GM18526 (cell line): ENCODE measurements at regions not wholly inside any gene's neighbourhood (a gene's known extent, or its start where the extent isn't known, plus 50 kb on each side); places are given as distances from the start of the nearest gene placed in this dataset.

Source experiments
- POLR2A ChIP-seq: IDR thresholded peaks from 3 replicates; pipeline ENCODE4 v1.6.1; 2011; ENCODE audit not compliant: insufficient read length; ENCODE audit errors: extremely low read depth

GRCh38 chr7:68222311-68222710 lies 1225.7 kb downstream of the TYW1 start:
- TF ChIP-seq POLR2A, result no peak

GRCh38 chr7:68224041-68224741 lies 1227.6 kb downstream of the TYW1 start:
- no peak for TF ChIP-seq POLR2A

GRCh38 chr7:68235937-68236336 lies 1239.3 kb downstream of the TYW1 start:
- no peak for TF ChIP-seq POLR2A

GRCh38 chr7:68238204-68238805 lies 1241.7 kb downstream of the TYW1 start:
- no peak for TF ChIP-seq POLR2A

- TF ChIP-seq POLR2A, result no peak
These were observed 1246.5 kb downstream of the TYW1 start for GRCh38 chr7:68243128-68243527.

GRCh38 chr7:68244389-68244788 lies 1247.8 kb downstream of the TYW1 start:
- TF ChIP-seq POLR2A, result no peak

GRCh38 chr7:68245688-68246087 lies 1249.1 kb downstream of the TYW1 start:
- TF ChIP-seq POLR2A, result no peak

- no peak for TF ChIP-seq POLR2A
These were observed 1249.6 kb downstream of the TYW1 start for GRCh38 chr7:68246189-68246633.

GRCh38 chr7:68247126-68247525 lies 1250.5 kb downstream of the TYW1 start:
- TF ChIP-seq POLR2A, result no peak

GRCh38 chr7:68247571-68247970 lies 1250.9 kb downstream of the TYW1 start:
- TF ChIP-seq POLR2A, result no peak

GRCh38 chr7:68248973-68249372 lies 1252.3 kb downstream of the TYW1 start:
- TF ChIP-seq POLR2A, result no peak

GRCh38 chr7:68249611-68250010 lies 1253.0 kb downstream of the TYW1 start:
- TF ChIP-seq POLR2A, result no peak

GRCh38 chr7:68250143-68250542 lies 1253.5 kb downstream of the TYW1 start:
- TF ChIP-seq POLR2A, result no peak

- no peak for TF ChIP-seq POLR2A
These were observed 1259.7 kb downstream of the TYW1 start for GRCh38 chr7:68256295-68256694.

- TF ChIP-seq POLR2A, result no peak
These were observed 1262.0 kb downstream of the TYW1 start for GRCh38 chr7:68258609-68259008.

GRCh38 chr7:68265258-68265657 lies 1268.6 kb downstream of the TYW1 start:
- TF ChIP-seq POLR2A, result no peak
